ENCODE measurements at regions not wholly inside any gene's neighbourhood (a gene's known extent, or its start where the extent isn't known, plus 50 kb on each side); places are given as distances from the start of the nearest gene placed in this dataset.
"Not testable (repeated sequence)": the region's sequence is repeated elsewhere in the genome, so short reads cannot be mapped to it uniquely, and the experiment has no call there.

GRCh38 chr12:88365403-88365802 is 214.9 kb downstream of the KITLG start:
- Histone ChIP-seq H3K4me1 (ENCODE audit: control insufficient read depth, insufficient read depth, low read length) (peaks cover 13% of the 10 kb centered on the region), H3K27ac (ENCODE audit: low read depth, low read length) (no peak overlapping the region), H3K4me3 (ENCODE audit: low read length) (no peak overlapping the region), H3K27me3 (ENCODE audit: control insufficient read depth, insufficient read depth, low read length, poor library complexity, severe bottlenecking) (no peaks in the 10 kb centered on the region), H3K9me3 (ENCODE audit: control insufficient read depth, low read length) (peaks cover 4% of the 10 kb centered on the region), H3K36me3 (ENCODE audit: control insufficient read depth, insufficient read depth, low read length) (no peaks in the 10 kb centered on the region), H3K9ac (ENCODE audit: extremely low read depth, low read length, poor library complexity, severe bottlenecking) (no peak overlapping the region)
- WGBS, 2 experiments (ENCODE audit: insufficient coverage in 1 of 2, insufficient read length in 1 of 2), result 90 to 100% methylated on average over 2 to 3 of the region's 3 CpGs
- Mint-ChIP-seq H3K36me3 (ENCODE audit: low read depth) (no peaks in the 10 kb centered on the region), H3K27me3 (ENCODE audit: insufficient read depth) (no peaks in the 10 kb centered on the region), H3K27ac (no peak overlapping the region), H3K4me1 (peaks cover 62% of the 10 kb centered on the region), H3K9me3 (no peaks in the 10 kb centered on the region), H3K4me3 (no peak overlapping the region)
- TF ChIP-seq CTCF (conservative IDR thresholded peaks at IDR 0.05), result no peak
- DNase-seq, result no peak

- no peaks in the 10 kb centered on the region for H3K27me3 Mint-ChIP-seq (ENCODE audit: insufficient read depth)
- Histone ChIP-seq H3K4me3 (ENCODE audit: low read length) (peak overlapping the region; percentile 25), H3K4me1 (ENCODE audit: control insufficient read depth, insufficient read depth, low read length) (peaks cover 13% of the 10 kb centered on the region), H3K36me3 (ENCODE audit: control insufficient read depth, insufficient read depth, low read length) (no peaks in the 10 kb centered on the region), H3K27me3 (ENCODE audit: control insufficient read depth, insufficient read depth, low read length, poor library complexity, severe bottlenecking) (no peaks in the 10 kb centered on the region), H3K9ac (ENCODE audit: extremely low read depth, low read length, poor library complexity, severe bottlenecking) (no peak overlapping the region), H3K9me3 (ENCODE audit: control insufficient read depth, low read length) (peaks cover 4% of the 10 kb centered on the region), H3K27ac (ENCODE audit: low read depth, low read length) (no peak overlapping the region)
- H3K4me3 Mint-ChIP-seq, result no peak overlapping the region
- DNase-seq, result no peak
- H3K27ac Mint-ChIP-seq, result peak overlapping the region; percentile 72
- 76 to 88% methylated on average over 2 to 4 of the region's 4 CpGs for whole genome bisulfite sequencing, 2 experiments (ENCODE audit: insufficient coverage in 1 of 2, insufficient read length in 1 of 2)
- peaks cover 62% of the 10 kb centered on the region for H3K4me1 Mint-ChIP-seq
- H3K9me3 Mint-ChIP-seq, result no peaks in the 10 kb centered on the region
- H3K36me3 Mint-ChIP-seq (ENCODE audit: low read depth), result no peaks in the 10 kb centered on the region
- no peak for TF ChIP-seq CTCF (conservative IDR thresholded peaks at IDR 0.05)
Observed at GRCh38 chr12:88366101-88366500, 214.2 kb downstream of the KITLG start.

DNA sequence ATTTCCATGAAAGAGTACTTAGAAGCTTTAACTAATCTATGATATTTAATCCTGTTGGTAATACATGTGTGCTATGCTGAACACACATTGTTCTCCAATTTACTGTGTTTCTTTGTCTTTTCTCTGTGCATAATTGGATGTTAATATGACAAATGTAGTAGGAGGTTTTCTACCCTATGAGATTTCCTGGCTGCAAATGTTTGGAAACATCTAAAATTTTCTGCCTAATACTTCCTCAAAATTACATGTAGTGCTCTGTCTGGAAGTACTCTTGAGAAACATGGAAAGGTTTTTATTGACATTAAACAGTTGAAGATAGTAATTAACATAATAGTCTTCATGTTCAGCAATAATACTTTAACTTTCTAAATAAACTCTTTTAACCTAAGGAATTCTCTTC is 213.0 kb downstream of the KITLG start:
- H3K4me1 Mint-ChIP-seq, result peaks cover 59% of the 10 kb centered on the region
- no peak for TF ChIP-seq CTCF (conservative IDR thresholded peaks at IDR 0.05)
- DNase-seq, result no peak
- H3K9ac ChIP-seq (ENCODE audit: extremely low read depth, low read length, poor library complexity, severe bottlenecking), result no peak overlapping the region
- no peak overlapping the region for H3K4me3 Mint-ChIP-seq
- H3K27ac Mint-ChIP-seq, result no peak overlapping the region
- no peaks in the 10 kb centered on the region for H3K9me3 Mint-ChIP-seq
- peak overlapping the region; percentile 10 for H3K4me3 ChIP-seq (ENCODE audit: low read length)
- peaks cover 13% of the 10 kb centered on the region for H3K4me1 ChIP-seq (ENCODE audit: control insufficient read depth, insufficient read depth, low read length)
- H3K27me3 Mint-ChIP-seq (ENCODE audit: insufficient read depth), result no peaks in the 10 kb centered on the region
- H3K36me3 ChIP-seq (ENCODE audit: control insufficient read depth, insufficient read depth, low read length), result no peaks in the 10 kb centered on the region
- H3K27me3 ChIP-seq (ENCODE audit: control insufficient read depth, insufficient read depth, low read length, poor library complexity, severe bottlenecking), result peaks cover 10% of the 10 kb centered on the region
- H3K9me3 ChIP-seq (ENCODE audit: control insufficient read depth, low read length), result peaks cover 4% of the 10 kb centered on the region
- no peak overlapping the region for H3K27ac ChIP-seq (ENCODE audit: low read depth, low read length)
- H3K36me3 Mint-ChIP-seq (ENCODE audit: low read depth), result no peaks in the 10 kb centered on the region

- H3K27me3 Mint-ChIP-seq (ENCODE audit: insufficient read depth); H3K4me3 ChIP-seq (ENCODE audit: low read length); H3K36me3 ChIP-seq (ENCODE audit: control insufficient read depth, insufficient read depth, low read length); H3K36me3 Mint-ChIP-seq (ENCODE audit: low read depth); H3K27ac ChIP-seq (ENCODE audit: low read depth, low read length); H3K9me3 Mint-ChIP-seq; H3K9me3 ChIP-seq (ENCODE audit: control insufficient read depth, low read length); H3K9ac ChIP-seq (ENCODE audit: extremely low read depth, low read length, poor library complexity, severe bottlenecking): not testable (repeated sequence)
- Mint-ChIP-seq H3K27ac (peak overlapping the region; percentile 85), H3K4me3 (peak overlapping the region; percentile 28), H3K4me1 (peaks cover 51% of the 10 kb centered on the region)
- Histone ChIP-seq H3K4me1 (ENCODE audit: control insufficient read depth, insufficient read depth, low read length) (peaks cover 13% of the 10 kb centered on the region), H3K27me3 (ENCODE audit: control insufficient read depth, insufficient read depth, low read length, poor library complexity, severe bottlenecking) (peaks cover 18% of the 10 kb centered on the region)
- 46 to 67% methylated on average over 2 to 5 of the region's 5 CpGs for WGBS, 2 experiments (ENCODE audit: insufficient coverage in 1 of 2, insufficient read length in 1 of 2)
- DNase-seq, result peak; percentile 86
Observed at GRCh38 chr12:88368077-88368476, 212.2 kb downstream of the KITLG start.

Data from endodermal cell (in vitro differentiated cells).